Thyroid gland (tissue), 4 donors: ENCODE measurements at regions not wholly inside any gene's neighbourhood (a gene's known extent, or its start where the extent isn't known, plus 50 kb on each side); places are given as distances from the start of the nearest gene placed in this dataset.

Experiments
- DNase-seq, 2 donors: peaks; one replicate each; pipeline ENCODE4 v3.0.0-alpha.2; 2019
- H3K27ac ChIP-seq, 3 donors: fragments of 200-600 bp; sonication (generic); 1 replicate in 2 of 3; 2 replicates in 1 of 3; pipeline ENCODE4 v1.5.1; 2016 to 2019; ENCODE audit warnings: mild to moderate bottlenecking in 1 of 3, moderate library complexity in 1 of 3
- H3K27me3 ChIP-seq: fragments of 200-600 bp; sonication (generic); one replicate; pipeline ENCODE4 v1.5.1; 2019
- H3K36me3 ChIP-seq, 2 donors: fragments of 200-600 bp; sonication (generic); one replicate each; pipeline ENCODE4 v1.5.1; 2016 to 2019
- H3K4me1 ChIP-seq, 2 donors: fragments of 200-600 bp; sonication (generic); one replicate each; pipeline ENCODE4 v1.5.1; 2017 to 2019
- H3K4me3 ChIP-seq, 3 donors: fragments of 200-600 bp; sonication (generic); replicated peaks in 1 of 3; 1 replicate in 2 of 3; 2 replicates in 1 of 3; pipeline ENCODE4 v1.5.1; 2016; ENCODE audit warnings: mild to moderate bottlenecking in 1 of 3
- H3K9me3 ChIP-seq: fragments of 200-600 bp; sonication (generic); one replicate; pipeline ENCODE4 v1.5.1; 2017
- POLR2A ChIP-seq, 2 donors: fragments of 450-650 bp; IDR thresholded peaks; one replicate each; pipeline ENCODE4 v1.6.1; 2017; ENCODE audit warnings: antibody characterized with exemption in 2 of 2, mild to moderate bottlenecking in 2 of 2, moderate library complexity in 1 of 2
- WGBS, 2 donors: methylation state at CpG; one replicate each; pipeline ENCODE4 v1.1.5; 2017; 5-methylcytosine and 5-hydroxymethylcytosine counted together
- intact Hi-C: fragments of 100-400 bp; cut with DNase I; formaldehyde crosslinking; loops from one replicate; pipeline ENCODE4 v1.15.1; 2023
- TF ChIP-seq, protein P1 (sequence below), 6 experiments: fragments of 200-600 bp in 3 of 6; fragments of 450-650 bp in 3 of 6; sonication (generic) in 3 of 6; IDR thresholded peaks; one replicate each; pipeline ENCODE4 v1.5.1; 2016 to 2019; ENCODE audit warnings: antibody characterized with exemption in 6 of 6, mild to moderate bottlenecking in 2 of 6, inconsistent platforms in 1 of 6, moderate library complexity in 1 of 6

DNA sequence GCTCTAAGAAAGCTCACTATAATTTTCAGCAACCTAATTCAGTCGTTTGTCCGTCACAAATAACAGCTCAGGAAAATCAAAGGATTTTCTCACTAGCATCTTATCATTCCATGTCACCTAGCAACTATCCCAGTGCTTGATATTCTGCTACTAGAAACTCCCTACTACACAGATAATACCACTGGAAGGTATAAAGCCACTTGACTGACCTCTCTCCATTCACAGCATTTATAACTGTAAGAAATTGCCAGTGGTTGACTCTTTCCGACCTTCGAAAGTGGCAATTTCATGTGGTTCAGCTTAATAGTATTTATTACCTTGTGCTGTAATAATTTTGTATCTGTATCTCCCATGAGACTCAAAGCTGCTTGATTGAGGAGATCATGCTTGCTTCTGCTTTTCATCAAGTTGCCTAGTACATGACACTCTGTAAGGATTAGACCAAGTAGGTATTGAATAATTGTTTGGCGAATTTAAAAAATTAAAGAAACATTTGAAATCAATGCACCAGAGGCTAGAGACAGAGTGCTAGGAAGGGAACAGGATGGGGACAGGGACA, 79.6 kb upstream of the TACR1 start:
- no peak for TF ChIP-seq POLR2A (IDR thresholded peaks at IDR 0.05)
- TF ChIP-seq, protein P1, sequence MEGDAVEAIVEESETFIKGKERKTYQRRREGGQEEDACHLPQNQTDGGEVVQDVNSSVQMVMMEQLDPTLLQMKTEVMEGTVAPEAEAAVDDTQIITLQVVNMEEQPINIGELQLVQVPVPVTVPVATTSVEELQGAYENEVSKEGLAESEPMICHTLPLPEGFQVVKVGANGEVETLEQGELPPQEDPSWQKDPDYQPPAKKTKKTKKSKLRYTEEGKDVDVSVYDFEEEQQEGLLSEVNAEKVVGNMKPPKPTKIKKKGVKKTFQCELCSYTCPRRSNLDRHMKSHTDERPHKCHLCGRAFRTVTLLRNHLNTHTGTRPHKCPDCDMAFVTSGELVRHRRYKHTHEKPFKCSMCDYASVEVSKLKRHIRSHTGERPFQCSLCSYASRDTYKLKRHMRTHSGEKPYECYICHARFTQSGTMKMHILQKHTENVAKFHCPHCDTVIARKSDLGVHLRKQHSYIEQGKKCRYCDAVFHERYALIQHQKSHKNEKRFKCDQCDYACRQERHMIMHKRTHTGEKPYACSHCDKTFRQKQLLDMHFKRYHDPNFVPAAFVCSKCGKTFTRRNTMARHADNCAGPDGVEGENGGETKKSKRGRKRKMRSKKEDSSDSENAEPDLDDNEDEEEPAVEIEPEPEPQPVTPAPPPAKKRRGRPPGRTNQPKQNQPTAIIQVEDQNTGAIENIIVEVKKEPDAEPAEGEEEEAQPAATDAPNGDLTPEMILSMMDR (IDR thresholded peaks at IDR 0.05), result no peak
- Histone ChIP-seq H3K36me3 (no peaks in the 10 kb centered on the region), H3K27ac (no peak overlapping the region), H3K9me3 (no peaks in the 10 kb centered on the region), H3K27me3 (no peaks in the 10 kb centered on the region), H3K4me1 (no peaks in the 10 kb centered on the region), H3K4me3 (no peak overlapping the region)
- 87% methylated on average over 5 of the region's 5 CpGs for whole genome bisulfite sequencing, 2 donors
- no peak for DNase-seq
- intact Hi-C loops, result no loop called here

DNA sequence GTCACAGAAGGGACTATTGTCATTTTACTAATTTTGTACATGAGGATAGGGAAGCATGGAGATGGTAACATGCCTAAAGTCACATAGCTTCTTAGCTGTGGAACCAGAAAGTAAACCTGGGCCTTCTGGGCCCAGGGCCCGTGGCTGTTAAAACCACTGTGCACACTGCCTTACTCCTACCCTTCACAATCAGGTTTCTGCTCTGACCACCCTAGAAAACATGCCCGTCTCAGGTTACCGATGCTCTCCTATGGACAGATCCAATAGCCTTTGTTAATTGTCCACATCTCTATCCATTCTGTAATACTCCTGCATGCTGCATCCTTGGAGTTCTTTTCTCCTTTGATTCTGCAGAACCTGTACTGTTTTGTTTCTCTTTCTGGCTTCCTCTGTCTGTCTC, 79.0 kb upstream of the TACR1 start:
- intact Hi-C loops, result no loop called here
- no peak for DNase-seq
- Histone ChIP-seq H3K36me3 (no peaks in the 10 kb centered on the region), H3K4me3 (no peak overlapping the region), H3K27me3 (no peaks in the 10 kb centered on the region), H3K27ac (no peak overlapping the region), H3K9me3 (no peaks in the 10 kb centered on the region), H3K4me1 (no peaks in the 10 kb centered on the region)
- TF ChIP-seq, protein P1 (IDR thresholded peaks at IDR 0.05), result no peak
- TF ChIP-seq POLR2A (IDR thresholded peaks at IDR 0.05), result no peak
- 77 to 83% methylated on average over 3 of the region's 3 CpGs for WGBS, 2 donors

DNA sequence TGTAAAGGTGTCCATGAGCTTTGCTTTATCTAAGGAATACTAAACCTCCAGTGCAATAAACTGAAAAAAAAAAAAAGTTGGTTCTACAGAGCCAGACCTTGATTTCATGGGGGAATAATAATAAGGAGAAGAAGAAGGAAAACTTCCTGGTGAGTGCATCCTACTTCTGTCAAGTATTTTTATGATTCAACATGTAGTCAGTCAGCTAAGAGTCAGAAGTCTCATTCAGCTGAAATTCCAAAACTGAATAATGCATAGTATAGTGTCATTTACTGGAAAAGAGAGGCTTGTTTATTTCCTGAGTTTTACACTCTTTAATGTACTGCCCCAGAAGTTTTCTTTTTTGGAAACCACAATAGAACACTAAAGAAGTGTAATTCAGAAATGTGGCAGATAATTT, 77.8 kb upstream of the TACR1 start:
- H3K36me3 ChIP-seq, result no peaks in the 10 kb centered on the region
- TF ChIP-seq, protein P1 (IDR thresholded peaks at IDR 0.05), result no peak
- TF ChIP-seq POLR2A (IDR thresholded peaks at IDR 0.05), result no peak
- no peak for DNase-seq

DNA sequence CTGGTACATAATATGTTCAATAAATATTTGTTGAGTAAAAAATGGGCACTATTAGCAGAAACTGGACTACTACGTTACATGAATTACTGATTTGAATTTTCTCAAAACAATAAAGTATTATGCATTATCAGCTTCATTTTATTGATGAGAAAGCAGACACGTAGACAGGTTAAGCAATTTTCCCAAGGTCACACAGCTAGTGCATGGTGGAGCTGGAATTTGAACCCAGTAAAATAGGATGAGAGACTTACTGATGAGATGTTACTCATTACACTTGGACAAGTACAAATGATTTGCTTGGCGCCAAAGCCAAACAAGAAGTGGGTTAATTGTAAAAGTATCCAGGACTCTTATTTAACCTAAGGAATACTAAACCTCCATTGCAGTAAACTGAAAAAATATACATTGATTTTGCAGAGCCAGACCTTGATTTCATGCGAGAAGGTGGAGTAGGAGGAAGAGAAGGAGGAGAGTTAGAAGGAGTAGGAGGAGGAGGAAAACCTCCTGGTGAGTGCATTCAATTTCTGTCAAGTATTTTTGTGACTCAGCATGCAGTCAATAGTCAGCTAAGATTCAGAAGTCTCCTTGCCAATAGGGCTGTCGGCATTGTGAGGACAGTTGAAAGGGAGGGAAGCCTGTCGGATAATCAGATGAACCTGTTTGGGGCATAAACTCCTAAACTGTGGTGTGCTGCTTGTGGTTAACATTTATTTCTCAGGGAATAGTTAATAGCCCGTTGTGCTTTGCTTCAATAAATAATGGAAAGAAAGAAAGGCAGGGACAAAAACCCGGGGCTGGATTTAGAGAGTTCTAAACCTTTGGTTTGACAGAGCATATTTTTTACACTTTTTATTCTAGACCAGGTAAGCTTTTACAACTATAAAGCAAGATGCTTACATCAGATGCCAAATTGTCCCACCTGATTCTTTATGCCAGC, 77.0 kb upstream of the TACR1 start:
- Histone ChIP-seq H3K27ac (no peak overlapping the region), H3K9me3 (no peaks in the 10 kb centered on the region), H3K36me3 (no peaks in the 10 kb centered on the region), H3K27me3 (no peaks in the 10 kb centered on the region), H3K4me3 (no peak overlapping the region), H3K4me1 (no peaks in the 10 kb centered on the region)
- 64 to 65% methylated on average over 8 of the region's 8 CpGs for WGBS, 2 donors
- TF ChIP-seq POLR2A (IDR thresholded peaks at IDR 0.05), result no peak
- TF ChIP-seq, protein P1 (IDR thresholded peaks at IDR 0.05), result no peak
- no peak for DNase-seq
- intact Hi-C loops, result no loop called here

More for the DNA sequence above, 77.8 kb upstream of the TACR1 start:
- H3K4me3 ChIP-seq, result no peak overlapping the region
- H3K27me3 ChIP-seq, result no peaks in the 10 kb centered on the region
- H3K27ac ChIP-seq, result no peak overlapping the region
- no peaks in the 10 kb centered on the region for H3K4me1 ChIP-seq
- no peaks in the 10 kb centered on the region for H3K9me3 ChIP-seq
- intact Hi-C loops, result no loop called here

DNA sequence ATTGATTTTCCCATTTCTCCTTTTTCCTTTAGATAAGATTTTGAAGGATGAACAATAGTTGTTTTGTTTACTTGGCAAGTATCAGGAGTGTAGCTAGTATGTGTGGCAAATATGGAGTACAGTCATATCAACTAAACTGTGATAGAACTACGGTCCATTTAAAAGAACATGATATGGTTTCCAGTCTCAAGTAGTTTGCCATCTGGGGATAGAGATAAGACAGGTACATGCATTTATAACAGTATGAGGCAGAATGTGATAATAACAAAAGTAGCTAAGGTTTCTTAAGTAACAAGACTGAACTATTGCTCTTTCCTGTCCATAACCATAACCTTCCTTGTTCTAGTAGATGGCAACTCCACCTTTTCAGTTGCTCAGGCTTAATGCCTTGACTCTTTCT, 75.6 kb upstream of the TACR1 start:
- no peaks in the 10 kb centered on the region for H3K4me1 ChIP-seq
- TF ChIP-seq POLR2A (IDR thresholded peaks at IDR 0.05), result no peak
- TF ChIP-seq, protein P1 (IDR thresholded peaks at IDR 0.05), result no peak
- H3K4me3 ChIP-seq, result no peak overlapping the region
- H3K27ac ChIP-seq, result no peak overlapping the region
- H3K27me3 ChIP-seq, result no peaks in the 10 kb centered on the region
- intact Hi-C loops, result no loop called here
- 90 to 91% methylated on average over 1 of the region's 1 CpG for WGBS, 2 donors
- DNase-seq, result no peak
- no peaks in the 10 kb centered on the region for H3K9me3 ChIP-seq
- H3K36me3 ChIP-seq, result no peaks in the 10 kb centered on the region
